CD4-positive, alpha-beta T cell treated with Interleukin-15 for 1 hour (primary cell): ENCODE measurements at regions not wholly inside any gene's neighbourhood (a gene's known extent, or its start where the extent isn't known, plus 50 kb on each side); places are given as distances from the start of the nearest gene placed in this dataset.
"Not testable (repeated sequence)": the region's sequence is repeated elsewhere in the genome, so short reads cannot be mapped to it uniquely, and the experiment has no call there.

Source experiments
- DNase-seq: peaks from one replicate; pipeline ENCODE4 v3.0.0-alpha.2; 2020

DNA sequence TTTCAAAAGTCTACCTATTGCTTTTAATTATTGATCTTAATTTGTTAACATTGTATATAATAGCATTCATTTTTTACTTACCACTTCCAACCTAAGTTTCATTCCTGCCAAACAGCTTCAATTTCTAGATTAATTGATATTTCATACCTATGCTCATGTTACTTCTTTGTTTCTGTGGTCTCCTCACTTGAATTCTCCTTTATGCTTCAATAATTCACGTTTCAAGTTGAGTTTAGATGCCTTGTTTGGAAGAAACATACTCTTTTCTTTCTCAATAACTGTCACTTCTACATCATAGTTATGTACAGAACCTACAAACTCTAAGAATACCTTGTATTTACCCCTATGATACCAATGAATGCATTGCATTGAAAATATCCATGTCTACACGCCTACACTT, 862.2 kb upstream of the LRATD1 start:
- DNase-seq, result no peak

DNA sequence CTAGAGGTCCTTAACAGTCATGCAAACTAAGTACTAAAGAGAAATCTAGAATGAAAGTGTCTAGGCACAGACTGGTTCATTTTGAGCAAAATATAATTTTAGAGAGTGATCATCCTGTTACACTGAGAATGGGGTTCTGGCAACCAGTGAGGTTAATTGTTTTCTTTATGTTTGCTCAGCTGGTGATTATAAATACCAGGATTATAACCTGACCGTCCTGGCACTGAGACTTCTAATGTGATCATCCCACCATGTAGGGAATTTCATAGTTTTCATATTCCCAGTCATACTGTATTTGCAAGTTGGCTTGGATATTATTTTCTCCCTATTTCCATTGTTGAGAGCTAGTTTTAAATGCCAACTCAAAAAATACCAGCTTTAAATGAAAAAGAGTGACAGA, 852.5 kb upstream of the LRATD1 start:
- no peak for DNase-seq

DNA sequence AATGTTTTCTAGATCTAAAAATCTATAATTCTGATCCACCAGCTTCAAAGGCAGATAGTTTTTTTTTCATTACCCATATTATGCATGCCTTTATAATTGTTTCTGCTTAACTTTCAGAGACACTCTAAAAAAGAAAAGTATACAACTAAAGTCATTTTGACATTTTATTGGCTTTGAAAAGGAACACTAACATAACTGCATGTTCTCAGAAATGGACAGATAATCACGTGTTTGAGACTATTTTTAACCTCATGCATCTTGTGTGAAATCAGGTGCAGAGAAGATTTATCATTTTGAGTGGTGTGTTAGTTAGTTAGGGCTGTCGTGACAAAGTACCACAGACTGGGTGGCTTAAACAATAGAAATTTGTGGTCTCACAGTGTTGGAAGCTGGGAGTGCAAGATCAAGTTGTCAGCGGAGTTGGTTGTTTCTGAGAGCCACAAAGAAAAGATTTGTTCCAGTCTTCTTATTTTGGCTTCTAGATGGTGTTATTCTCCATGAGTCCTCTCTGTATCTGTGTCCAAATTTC, 841.4 kb upstream of the LRATD1 start:
- no peak for DNase-seq

DNA sequence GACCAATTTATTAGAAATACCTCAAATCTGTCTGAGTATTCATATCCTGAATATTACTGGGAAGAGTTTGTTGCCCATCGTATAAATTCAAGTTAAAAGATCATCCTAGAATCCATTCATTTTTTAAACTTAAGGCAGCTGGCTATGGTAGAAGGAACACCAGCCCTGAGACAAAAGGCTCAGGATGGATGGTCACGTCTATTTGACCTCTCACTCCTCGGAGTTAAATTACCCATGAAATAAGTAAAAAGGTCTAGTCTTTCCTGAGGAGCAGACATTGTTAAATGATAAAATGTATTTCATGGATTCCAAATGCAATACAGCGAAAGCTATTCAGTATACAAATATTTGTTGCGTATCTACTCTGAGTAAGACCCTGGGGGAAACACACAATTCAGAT, 826.0 kb upstream of the LRATD1 start:
- DNase-seq, result no peak

DNA sequence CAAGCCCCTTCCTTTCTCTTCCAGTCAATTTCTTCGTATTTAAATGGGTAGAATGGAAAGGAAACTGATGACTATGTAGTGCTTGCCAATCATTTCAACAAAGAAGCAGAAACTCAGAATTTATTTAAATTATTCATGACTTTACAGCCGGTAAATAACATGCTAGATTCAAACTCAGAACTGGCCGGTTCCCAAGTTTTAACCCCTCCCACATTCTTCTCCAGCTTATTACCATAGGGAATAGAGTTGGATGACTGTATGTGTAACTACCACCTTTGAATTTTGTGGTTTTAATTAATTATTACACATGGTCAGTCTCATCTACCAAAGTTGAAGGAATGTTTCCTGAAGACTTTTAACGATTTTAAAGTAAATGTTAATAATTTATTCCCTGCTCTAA, 819.3 kb upstream of the LRATD1 start:
- no peak for DNase-seq

DNA sequence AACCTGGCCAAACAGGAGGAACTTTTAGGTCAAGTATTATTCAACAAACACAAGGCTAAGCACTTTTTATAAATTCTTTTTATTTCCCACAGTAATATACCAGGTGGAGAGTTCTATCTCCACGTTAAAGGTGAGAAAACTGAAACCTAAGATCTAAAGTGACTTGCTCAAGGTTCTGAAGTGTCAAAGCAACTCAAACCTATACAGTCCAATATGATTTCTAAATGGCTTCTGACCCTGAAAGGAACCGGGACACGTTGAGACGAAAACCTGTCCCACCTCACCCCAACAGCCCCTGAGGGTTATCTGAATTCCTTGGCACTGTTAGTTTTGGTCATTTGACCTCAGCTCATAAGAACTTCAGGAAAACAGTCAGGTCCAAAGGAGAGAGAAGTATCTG, 814.5 kb upstream of the LRATD1 start:
- no peak for DNase-seq

DNA sequence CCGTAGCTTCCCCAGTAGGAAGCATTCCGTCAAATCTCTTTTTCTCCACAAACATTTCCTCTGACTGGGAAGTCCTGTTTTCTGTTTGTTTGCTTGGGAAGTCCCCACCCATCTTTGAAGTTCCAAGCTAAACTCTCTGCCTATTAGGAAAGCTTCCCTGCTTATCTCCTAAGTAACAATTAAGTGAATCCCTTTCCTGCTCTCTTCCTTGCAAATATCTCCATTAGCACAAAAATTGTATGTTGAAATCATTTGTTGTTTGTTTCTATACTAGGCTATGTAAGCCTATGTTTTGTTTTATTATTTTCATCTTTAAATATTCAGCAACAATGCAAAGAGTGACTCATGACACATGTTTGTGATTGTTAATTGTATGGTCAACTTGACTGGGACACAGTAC, 812.6 kb upstream of the LRATD1 start:
- DNase-seq, result no peak

DNA sequence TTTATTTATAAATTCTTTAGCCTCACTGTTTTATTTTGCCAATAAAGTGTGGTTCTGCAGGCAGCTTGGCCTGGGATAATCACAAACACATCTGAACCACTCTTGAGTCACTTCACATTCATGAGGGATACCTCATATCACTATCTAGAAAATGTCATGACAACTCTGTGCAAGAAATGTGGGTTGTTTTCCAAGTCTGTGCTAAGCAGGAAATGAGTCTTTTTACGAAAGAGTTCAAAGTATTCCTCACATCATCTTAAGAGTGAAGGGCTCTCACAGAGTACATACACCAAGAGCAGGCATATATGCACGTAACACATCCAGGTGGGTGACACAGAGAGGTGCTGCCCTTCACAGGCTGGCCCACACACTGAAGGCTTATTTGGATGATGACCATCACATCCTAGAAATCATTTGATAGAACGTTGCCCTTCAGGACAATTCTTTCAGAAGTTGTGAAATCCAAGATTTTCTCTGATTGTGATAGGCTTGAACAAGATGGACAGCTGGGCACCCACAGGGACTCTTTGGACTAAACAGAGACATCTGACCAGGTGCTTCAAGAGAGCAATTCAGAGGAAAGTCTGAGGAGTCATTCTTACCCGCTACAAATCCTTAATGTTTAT, 811.1 kb upstream of the LRATD1 start:
- no peak for DNase-seq

DNA sequence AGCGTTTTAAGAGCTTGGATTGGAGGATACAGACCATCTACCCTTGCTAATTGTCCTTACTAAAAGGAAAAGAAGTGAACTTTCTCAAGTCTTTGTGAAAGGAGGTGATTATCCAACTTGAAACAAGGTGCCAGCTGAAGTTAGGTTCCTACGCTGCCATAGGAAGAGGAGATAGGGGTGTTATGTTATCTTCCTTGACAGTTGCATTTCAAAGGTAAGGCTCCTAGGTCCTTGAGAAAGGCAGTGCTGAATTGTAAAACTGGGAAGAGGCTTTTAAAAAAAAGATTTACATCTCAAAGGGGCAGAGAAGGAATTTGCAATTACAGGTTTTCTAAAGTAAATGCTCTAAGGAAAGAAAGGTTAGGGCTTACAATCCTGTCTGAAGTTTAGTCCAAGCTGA, 810.2 kb upstream of the LRATD1 start:
- DNase-seq, result no peak

DNA sequence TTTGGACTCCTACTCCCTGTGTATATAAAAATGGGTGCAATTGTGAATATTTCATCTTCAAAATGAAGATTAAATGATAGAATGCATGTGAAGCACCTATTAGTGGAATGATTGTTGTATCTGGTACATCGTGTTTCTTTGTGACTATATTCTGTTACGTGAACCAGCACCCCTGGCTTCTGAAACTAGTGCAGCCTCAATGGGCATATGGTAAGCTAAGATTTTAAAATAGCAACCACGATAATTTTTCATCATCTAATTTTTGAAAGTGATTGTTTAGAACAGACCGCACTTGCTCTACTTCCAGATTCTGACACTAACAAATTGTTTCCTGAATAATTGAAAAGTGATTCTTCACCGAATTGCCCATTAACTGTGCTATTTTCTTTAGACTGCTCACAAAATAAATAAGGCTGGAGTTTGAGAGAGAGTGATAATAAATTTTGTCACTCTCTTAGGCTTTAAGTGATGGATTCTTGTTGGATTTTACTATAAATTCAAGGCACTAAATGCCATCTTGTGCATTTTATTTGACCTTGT, 806.1 kb upstream of the LRATD1 start:
- DNase-seq, result no peak

DNA sequence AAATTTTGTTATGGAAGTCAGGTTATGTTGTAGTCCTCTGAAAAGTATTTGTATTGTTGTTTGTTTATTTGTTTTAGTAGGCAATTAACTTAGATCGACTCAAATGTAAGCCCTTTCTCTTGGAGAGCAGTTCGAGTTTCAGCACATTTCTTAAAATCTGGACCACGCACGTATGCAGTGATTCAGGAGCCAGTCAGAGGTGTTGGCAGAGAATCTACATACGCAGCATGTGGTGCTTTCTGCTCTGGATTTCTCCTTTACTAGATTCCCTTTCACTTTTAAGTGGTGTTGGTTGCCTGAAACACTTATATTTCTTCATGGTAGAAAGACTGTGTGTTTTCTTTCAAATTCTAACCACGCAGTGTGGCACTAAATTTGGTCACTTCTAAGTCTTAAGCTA, 773.9 kb upstream of the LRATD1 start:
- DNase-seq, result no peak

DNA sequence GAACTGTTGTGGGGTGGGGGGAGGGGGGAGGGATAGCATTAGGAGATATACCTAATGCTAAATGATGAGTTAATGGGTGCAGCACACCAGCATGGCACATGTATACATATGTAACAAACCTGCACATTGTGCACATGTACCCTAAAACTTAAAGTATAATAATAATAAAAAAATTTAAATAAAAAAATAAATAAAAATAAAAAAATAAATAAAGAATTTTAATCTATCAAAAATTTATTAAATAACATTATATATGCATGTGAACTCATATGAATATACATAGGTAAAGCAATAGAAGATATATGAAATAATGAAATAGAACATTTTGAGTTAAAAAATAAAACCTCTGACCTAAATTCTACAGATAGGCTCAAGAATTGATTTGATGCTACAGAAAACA, 764.2 kb upstream of the LRATD1 start:
- DNase-seq, result not testable (repeated sequence)

DNA sequence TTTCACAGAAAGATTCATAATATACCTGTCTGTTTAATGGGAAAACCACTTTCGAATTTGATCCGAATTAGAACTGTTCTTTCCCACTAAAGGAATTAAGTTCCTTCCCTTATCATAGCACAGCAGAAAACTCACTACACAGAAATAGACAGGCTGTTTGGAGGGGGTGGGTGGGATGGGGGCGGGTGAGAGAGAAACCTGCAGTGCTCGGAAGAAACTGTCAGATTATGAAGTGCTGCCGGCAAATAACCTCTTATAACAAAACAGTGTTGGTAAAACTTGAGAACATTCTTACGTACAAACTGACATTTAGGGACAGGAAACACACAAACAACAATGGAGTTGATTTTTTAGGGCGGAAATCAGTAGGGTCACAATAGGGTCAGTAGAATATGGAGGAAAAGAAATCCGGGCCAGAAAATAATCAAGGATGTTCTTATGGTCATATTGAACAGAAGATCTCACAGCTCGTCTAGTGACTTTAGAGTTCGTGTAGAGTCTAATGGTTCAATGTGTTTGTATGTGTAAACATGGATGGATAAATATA, 756.0 kb upstream of the LRATD1 start:
- DNase-seq, result no peak

DNA sequence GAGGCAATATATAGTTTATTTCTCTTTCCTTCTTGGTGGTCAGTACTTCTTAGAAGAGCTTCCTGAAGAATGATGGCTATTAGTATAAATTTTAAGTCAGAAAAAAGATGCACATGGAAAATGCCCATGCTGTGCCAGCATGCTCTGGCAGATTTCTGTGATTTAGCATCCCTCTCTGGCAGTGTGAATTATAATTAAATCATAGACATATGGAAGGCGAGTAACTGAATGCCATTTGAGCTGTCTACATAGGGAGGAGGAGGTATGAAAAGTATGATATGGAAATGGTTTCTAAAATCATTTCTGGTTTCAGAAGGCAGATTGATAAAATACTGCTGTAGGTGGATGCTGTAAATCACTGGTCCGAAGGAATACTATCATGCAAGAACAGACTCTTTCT, 754.9 kb upstream of the LRATD1 start:
- no peak for DNase-seq

DNA sequence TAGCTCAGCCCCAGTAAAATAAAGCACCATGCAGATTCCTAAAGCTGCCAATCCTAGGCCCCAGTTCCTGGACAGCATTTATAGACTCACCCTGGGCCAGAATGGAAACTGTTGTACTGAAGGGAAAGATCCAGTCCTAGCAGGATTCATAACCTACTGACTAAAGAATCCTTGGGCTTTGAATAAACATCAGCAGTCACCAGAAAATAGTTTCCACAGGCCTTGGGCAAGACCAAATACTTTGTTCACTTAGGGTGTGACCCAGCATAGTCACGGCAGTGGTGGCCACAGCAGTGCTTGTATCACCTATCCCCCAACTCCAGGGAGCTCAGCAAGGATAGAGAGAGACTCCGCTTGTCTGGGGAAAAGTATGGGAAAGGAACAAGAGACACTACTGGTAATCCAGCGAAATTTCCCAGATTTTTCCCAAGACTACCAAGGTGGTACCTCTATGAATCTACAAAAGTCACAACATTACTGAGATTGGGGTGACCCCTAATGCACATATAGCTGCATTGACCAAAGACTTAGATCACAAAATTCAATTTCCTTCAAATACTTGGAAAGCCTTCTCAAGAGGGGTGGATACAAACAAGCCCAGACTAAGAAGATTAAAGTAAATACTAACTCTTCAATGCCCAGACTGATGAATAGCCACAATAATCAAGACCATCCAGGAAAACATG, 748.1 kb upstream of the LRATD1 start:
- no peak for DNase-seq

DNA sequence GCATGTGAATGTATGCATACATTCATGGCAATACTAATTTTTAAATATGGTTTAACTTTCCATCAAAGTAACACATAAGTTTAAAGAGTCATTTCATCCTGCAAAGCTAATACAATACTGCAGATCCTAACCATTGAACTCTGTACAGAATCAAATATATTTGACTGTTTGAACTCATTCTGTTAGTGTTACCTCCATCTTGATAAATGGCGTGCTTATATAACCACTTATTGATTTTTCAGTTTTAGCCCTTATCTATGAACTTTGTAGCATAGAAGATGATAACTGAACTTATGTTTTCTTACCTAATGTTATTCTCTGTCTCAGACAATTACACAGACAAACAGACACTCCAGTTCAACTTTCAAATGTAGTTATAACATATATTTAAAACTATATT, 731.0 kb upstream of the LRATD1 start:
- no peak for DNase-seq

DNA sequence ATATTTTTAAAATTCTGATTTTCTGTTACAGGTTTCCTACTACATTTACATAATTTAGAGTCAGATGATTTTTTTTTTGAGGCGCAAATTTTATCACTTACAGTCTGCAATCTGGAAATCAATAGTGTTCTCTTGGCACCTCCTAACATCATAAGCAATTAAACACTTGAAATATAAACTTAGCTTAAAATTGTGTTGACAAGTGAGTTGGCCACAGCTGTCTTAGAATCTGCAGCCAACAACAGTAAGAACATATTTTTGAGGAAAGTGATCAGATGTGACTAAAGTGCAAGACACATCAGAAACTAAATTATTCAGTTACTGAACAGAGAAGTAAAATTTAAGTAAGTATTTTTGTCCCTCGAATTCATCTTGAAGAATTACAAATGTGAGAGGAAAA, 726.7 kb upstream of the LRATD1 start:
- DNase-seq, result no peak

DNA sequence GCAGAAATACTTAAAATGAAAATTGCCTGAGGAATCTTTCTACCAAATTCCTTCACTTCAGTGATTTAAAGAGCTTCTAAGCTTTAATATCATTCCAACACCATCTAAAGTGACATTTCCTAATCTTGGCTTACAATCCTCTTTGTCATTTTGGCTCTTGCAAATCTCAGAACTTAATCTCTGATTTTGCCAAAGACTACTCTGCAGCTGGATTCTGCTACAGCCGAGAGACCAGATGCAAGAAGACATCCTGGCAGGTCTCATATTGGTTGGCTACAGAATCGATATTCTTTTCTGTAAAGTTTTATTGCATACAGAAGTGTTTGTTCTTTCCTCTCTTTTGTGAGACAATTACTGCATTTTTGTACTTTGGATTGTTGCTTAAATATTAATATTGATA, 716.5 kb upstream of the LRATD1 start:
- DNase-seq, result no peak

DNA sequence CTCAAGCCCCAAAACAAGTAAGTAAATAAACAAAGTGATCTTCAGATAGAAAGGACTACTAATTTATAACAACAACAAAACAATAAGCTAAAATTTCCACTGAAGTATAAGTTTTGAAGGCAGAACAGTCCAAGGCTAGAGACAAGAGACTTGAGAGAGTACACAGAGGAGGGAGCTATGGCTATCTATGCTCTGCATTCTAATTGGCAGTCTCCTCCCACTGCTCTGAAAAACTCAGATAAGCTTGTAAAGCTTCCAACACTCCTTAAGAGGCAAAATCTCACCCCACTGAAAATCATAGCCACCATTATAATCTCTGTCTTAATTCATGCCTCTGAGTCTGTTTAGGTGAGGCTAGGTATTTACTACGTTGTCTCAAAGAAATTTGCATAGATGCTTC, 714.6 kb upstream of the LRATD1 start:
- DNase-seq, result no peak

DNA sequence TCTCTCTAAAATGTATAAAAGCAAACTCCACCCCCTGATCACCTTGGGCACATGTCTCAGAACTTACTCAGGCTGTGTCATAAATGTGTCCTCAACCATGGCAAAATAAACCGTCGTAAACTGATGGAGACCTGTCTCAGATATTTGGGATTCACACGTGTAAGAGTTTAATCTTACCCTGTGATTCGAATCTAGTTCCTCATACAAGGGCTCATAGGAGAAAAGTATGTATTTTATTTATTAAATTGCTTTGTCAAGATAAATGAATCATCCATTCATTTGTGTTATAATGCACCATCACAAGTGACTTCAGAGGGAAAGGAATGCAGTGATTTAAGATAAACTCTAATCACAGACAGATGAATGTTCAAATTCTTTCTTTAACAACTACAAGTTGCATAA, 712.5 kb upstream of the LRATD1 start:
- DNase-seq, result no peak

DNA sequence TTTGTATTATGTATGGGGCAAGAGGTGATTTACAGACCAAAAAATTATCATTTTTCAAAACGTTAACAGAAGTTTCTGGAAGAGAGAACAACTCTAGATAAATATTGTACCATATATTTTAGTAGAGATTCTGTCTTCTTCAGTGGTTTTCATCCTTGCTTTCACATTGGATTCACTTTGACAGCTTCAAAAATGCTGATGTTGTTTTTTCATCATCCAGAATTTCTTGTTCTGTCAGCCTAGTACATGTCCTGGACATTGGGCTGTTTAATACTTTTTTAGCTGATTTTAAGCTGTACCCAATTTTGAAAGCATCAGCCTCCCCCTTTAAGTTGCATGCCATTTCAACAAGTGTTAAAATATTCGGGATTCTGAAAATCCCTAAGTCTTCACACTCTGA, 711.3 kb upstream of the LRATD1 start:
- DNase-seq, result no peak

DNA sequence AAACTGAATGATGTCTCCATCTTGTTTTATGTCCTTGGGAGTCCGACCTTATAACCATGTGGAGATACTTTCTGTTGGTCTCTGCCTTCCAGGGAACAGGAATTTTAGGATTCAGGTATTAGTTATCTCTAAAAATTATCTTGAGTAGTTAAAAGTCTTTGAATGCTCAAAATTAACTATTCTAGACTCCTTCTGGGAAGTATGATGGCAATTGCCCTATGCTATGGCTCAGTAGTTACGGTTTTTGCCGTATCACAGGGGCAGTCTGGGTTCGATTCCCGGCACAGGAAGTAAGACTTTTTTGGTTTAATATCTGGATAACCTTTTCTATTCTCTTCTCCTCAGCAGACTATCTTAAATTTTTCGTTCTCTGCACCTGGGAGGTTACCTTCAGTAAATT, 708.7 kb upstream of the LRATD1 start:
- DNase-seq, result no peak

DNA sequence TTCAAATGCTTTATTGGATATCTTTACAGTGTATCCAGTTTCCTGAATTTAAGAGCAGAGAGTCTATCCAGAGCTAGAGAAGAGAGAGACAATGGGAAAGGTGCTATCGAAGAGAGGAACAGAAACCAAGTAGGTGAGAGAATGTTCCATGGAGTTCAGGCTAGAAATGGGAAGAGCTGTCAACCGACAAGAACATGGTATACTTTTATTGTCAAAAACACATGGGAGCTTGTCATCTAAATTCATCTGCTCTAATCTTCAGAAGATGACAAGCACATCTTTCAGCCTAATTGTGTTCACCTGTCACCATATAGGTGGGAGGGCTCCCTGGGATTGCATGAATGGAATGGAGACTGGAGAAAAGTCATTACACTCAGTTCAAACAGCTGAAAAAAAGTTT, 690.4 kb upstream of the LRATD1 start:
- no peak for DNase-seq

DNA sequence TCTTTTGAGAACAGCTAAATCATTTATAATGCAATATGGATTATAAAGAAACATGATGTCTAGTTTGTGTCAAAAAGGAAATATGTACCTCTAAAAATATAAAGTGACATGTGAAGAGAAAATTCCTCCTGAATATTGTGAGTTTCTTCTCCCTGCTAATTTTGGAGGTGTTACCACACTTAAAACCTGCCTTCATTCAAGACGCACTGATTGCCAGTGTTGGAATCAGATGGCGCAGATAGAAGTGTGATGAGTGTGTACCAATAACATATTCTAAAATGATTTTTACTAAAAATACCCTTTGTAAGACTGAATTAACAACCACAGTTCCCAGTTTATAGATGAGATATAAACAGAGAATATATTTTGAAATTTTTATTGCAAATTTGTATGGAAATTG, 681.8 kb upstream of the LRATD1 start:
- DNase-seq, result no peak
